NCI-H187 (cell line): ENCODE measurements at regions not wholly inside any gene's neighbourhood (a gene's known extent, or its start where the extent isn't known, plus 50 kb on each side); places are given as distances from the start of the nearest gene placed in this dataset.
"Not testable (repeated sequence)": the region's sequence is repeated elsewhere in the genome, so short reads cannot be mapped to it uniquely, and the experiment has no call there.

Experiments used
- DNase-seq, 2 experiments: peaks; one replicate each; lab custom pipeline; 2025; lab: John Stamatoyannopoulos, UW

GRCh38 chr5:102048940-102049339 is 247.1 kb downstream of the SLCO4C1 start:
- DNase-seq, result peak in 1 of 2 experiments; percentile 1

GRCh38 chr5:102047073-102047472 is 249.0 kb downstream of the SLCO4C1 start:
- not testable (repeated sequence) for DNase-seq

- DNase-seq, result no peak
Observed at GRCh38 chr5:102040326-102040725, 255.8 kb downstream of the SLCO4C1 start.

GRCh38 chr5:102036927-102037326 is 259.2 kb downstream of the SLCO4C1 start:
- no peak for DNase-seq

- DNase-seq, result no peak
Observed at GRCh38 chr5:102031711-102032110, 264.4 kb downstream of the SLCO4C1 start.

- DNase-seq, result no peak
Observed at GRCh38 chr5:102018690-102019089, 277.4 kb downstream of the SLCO4C1 start.

GRCh38 chr5:102018279-102018678 is 277.8 kb downstream of the SLCO4C1 start:
- no peak for DNase-seq

- DNase-seq, result no peak
Observed at GRCh38 chr5:102014371-102014770, 281.7 kb downstream of the SLCO4C1 start.

- DNase-seq, result no peak
Observed at GRCh38 chr5:102010644-102011043, 285.4 kb downstream of the SLCO4C1 start.

GRCh38 chr5:101997235-101997634 is 298.8 kb downstream of the SLCO4C1 start:
- DNase-seq, result no peak

- DNase-seq, result no peak
Observed at GRCh38 chr5:101995585-101995984, 300.5 kb downstream of the SLCO4C1 start.

GRCh38 chr5:101991486-101991885 is 304.6 kb downstream of the SLCO4C1 start:
- DNase-seq, result no peak

GRCh38 chr5:101989659-101990058 is 306.4 kb downstream of the SLCO4C1 start:
- no peak for DNase-seq

- DNase-seq, result peak; percentile 4 to 62
Observed at GRCh38 chr5:101977729-101978345, 318.2 kb downstream of the SLCO4C1 start.

- no peak for DNase-seq
Observed at GRCh38 chr5:101976933-101977332, 319.2 kb downstream of the SLCO4C1 start.

GRCh38 chr5:101969742-101970141 is 326.3 kb downstream of the SLCO4C1 start:
- DNase-seq, result no peak

- DNase-seq, result no peak
Observed at GRCh38 chr5:101966476-101966875, 329.6 kb downstream of the SLCO4C1 start.

- no peak for DNase-seq
Observed at GRCh38 chr5:101955891-101956290, 340.2 kb downstream of the SLCO4C1 start.

- no peak for DNase-seq
Observed at GRCh38 chr5:101950019-101950418, 346.1 kb downstream of the SLCO4C1 start.

GRCh38 chr5:101948615-101949014 is 347.5 kb downstream of the SLCO4C1 start:
- no peak for DNase-seq

GRCh38 chr5:101943784-101944183 is 352.3 kb downstream of the SLCO4C1 start:
- no peak for DNase-seq

- peak in 1 of 2 experiments; percentile 10 for DNase-seq
Observed at GRCh38 chr5:101942321-101942882, 353.7 kb downstream of the SLCO4C1 start.

GRCh38 chr5:101937041-101937440 is 359.0 kb downstream of the SLCO4C1 start:
- no peak for DNase-seq

GRCh38 chr5:101935086-101935485 is 361.0 kb downstream of the SLCO4C1 start:
- DNase-seq, result no peak
